Trophoblast cell (in vitro differentiated cells and primary cell): ENCODE measurements at regions not wholly inside any gene's neighbourhood (a gene's known extent, or its start where the extent isn't known, plus 50 kb on each side); places are given as distances from the start of the nearest gene placed in this dataset.

Experiments used
- DNase-seq, 2 donors: peaks; one replicate each; pipeline ENCODE4 v3.0.0-alpha.2; 2016
- H2AFZ ChIP-seq: 2 replicates; pipeline ENCODE4 v1.6.1; 2013; ENCODE audit warnings: low read length, moderate library complexity, mild to moderate bottlenecking; ENCODE audit not compliant: insufficient read depth, poor library complexity
- H2AK5ac ChIP-seq: 2 replicates; pipeline ENCODE4 v1.6.1; 2013; ENCODE audit warnings: mild to moderate bottlenecking, low read length
- H2BK120ac ChIP-seq: 2 replicates; pipeline ENCODE4 v1.6.1; 2013; ENCODE audit warnings: low read length, mild to moderate bottlenecking, moderate library complexity; ENCODE audit not compliant: insufficient read depth, poor library complexity
- H2BK12ac ChIP-seq: 2 replicates; pipeline ENCODE4 v1.6.1; 2013; ENCODE audit warnings: mild to moderate bottlenecking, low read length, moderate library complexity
- H2BK5ac ChIP-seq: 2 replicates; pipeline ENCODE4 v1.6.1; 2013; ENCODE audit warnings: low read length, low read depth, moderate library complexity, mild to moderate bottlenecking; ENCODE audit not compliant: poor library complexity
- H3K14ac ChIP-seq: 2 replicates; pipeline ENCODE4 v1.6.1; 2013; ENCODE audit warnings: mild to moderate bottlenecking, low read length
- H3K18ac ChIP-seq: 2 replicates; pipeline ENCODE4 v1.6.1; 2013; ENCODE audit warnings: mild to moderate bottlenecking, low read length
- H3K23ac ChIP-seq: 2 replicates; pipeline ENCODE4 v1.6.1; 2013; ENCODE audit warnings: low read length
- H3K27ac ChIP-seq: 2 replicates; pipeline ENCODE4 v1.5.1; 2013; ENCODE audit warnings: low read depth, mild to moderate bottlenecking, inconsistent platforms, low read length, moderate library complexity
- H3K27me3 ChIP-seq: 2 replicates; pipeline ENCODE4 v1.6.1; 2013; ENCODE audit warnings: inconsistent platforms, mild to moderate bottlenecking, low read length, moderate library complexity; ENCODE audit not compliant: insufficient read depth
- H3K36me3 ChIP-seq, 2 experiments: 1 replicate in 1 of 2; 2 replicates in 1 of 2; pipeline ENCODE4 v1.6.1; 2013; ENCODE audit warnings: low read length in 2 of 2, mild to moderate bottlenecking in 2 of 2, moderate library complexity in 1 of 2; ENCODE audit not compliant: insufficient read depth in 2 of 2, control insufficient read depth in 1 of 2
- H3K4ac ChIP-seq: 2 replicates; pipeline ENCODE4 v1.6.1; 2013; ENCODE audit warnings: low read depth, mild to moderate bottlenecking, low read length, moderate library complexity
- H3K4me1 ChIP-seq, 2 experiments: 1 replicate in 1 of 2; 2 replicates in 1 of 2; pipeline ENCODE4 v1.6.1; 2013; ENCODE audit warnings: low read length in 2 of 2, mild to moderate bottlenecking in 2 of 2, moderate library complexity in 1 of 2; ENCODE audit not compliant: insufficient read depth in 2 of 2, control insufficient read depth in 1 of 2
- H3K4me2 ChIP-seq: 2 replicates; pipeline ENCODE4 v1.6.1; 2013; ENCODE audit warnings: inconsistent platforms, mild to moderate bottlenecking, low read length, moderate library complexity
- H3K4me3 ChIP-seq: 2 replicates; pipeline ENCODE4 v1.5.1; 2013; ENCODE audit warnings: mild to moderate bottlenecking, low read depth, low read length, inconsistent platforms
- H3K79me1 ChIP-seq: one replicate; pipeline ENCODE4 v1.6.1; 2013; ENCODE audit warnings: low read length
- H3K79me2 ChIP-seq: 2 replicates; pipeline ENCODE4 v1.6.1; 2013; ENCODE audit warnings: low read length, mild to moderate bottlenecking; ENCODE audit not compliant: control insufficient read depth, insufficient read depth, poor library complexity
- H3K9ac ChIP-seq: 2 replicates; pipeline ENCODE4 v1.6.1; 2013; ENCODE audit warnings: mild to moderate bottlenecking, low read length
- H3K9me3 ChIP-seq: 2 replicates; pipeline ENCODE4 v1.6.1; 2013; ENCODE audit warnings: low read depth, mild to moderate bottlenecking, control low read depth, inconsistent platforms, low read length; ENCODE audit not compliant: insufficient read depth
- H4K12ac ChIP-seq: 2 replicates; pipeline ENCODE4 v1.6.1; 2013; ENCODE audit warnings: low read depth, mild to moderate bottlenecking, low read length, moderate library complexity
- H4K8ac ChIP-seq: 2 replicates; pipeline ENCODE4 v1.6.1; 2013; ENCODE audit warnings: low read depth, mild to moderate bottlenecking, low read length, moderate library complexity
- H4K91ac ChIP-seq: one replicate; pipeline ENCODE4 v1.6.1; 2013; ENCODE audit warnings: low read depth, mild to moderate bottlenecking, low read length, moderate library complexity
- WGBS: extraction: QIAGEN DNeasy Blood & Tissue Kit; methylation state at CpG from one replicate; pipeline ENCODE4 v1.1.7; 2013; ENCODE audit warnings: missing lambda C conversion rate; ENCODE audit not compliant: insufficient read length, insufficient coverage; ENCODE audit errors: extremely low coverage; 5-methylcytosine and 5-hydroxymethylcytosine counted together

GRCh38 chr1:19535214-19535613 lies 49.9 kb upstream of the CAPZB start:
- no peak overlapping the region for H3K4me3 ChIP-seq
- H2AFZ ChIP-seq: no peak overlapping the region
- H3K18ac ChIP-seq: no peak overlapping the region
- H3K9me3 ChIP-seq: peaks cover 4% of the 10 kb centered on the region
- H3K36me3 ChIP-seq: peaks cover 0 to 1% of the 10 kb centered on the region in 2 experiments
- no peak overlapping the region for H3K14ac ChIP-seq
- H4K91ac ChIP-seq: no peak overlapping the region
- no peak overlapping the region for H3K4ac ChIP-seq
- peaks cover 0 to 5% of the 10 kb centered on the region in 2 experiments for H3K4me1 ChIP-seq
- no peak for DNase-seq
- no peak overlapping the region for H2BK120ac ChIP-seq
- no peak overlapping the region for H4K12ac ChIP-seq
- no peak overlapping the region for H2AK5ac ChIP-seq
- no peak overlapping the region for H3K27ac ChIP-seq
- no CpG with 5 or more reads among the region's 3 CpGs for WGBS
- H2BK5ac ChIP-seq: no peak overlapping the region
- no peaks in the 10 kb centered on the region for H3K79me2 ChIP-seq
- H4K8ac ChIP-seq: no peak overlapping the region
- H2BK12ac ChIP-seq: no peak overlapping the region
- no peaks in the 10 kb centered on the region for H3K79me1 ChIP-seq
- no peak overlapping the region for H3K4me2 ChIP-seq
- H3K27me3 ChIP-seq: no peaks in the 10 kb centered on the region
- no peak overlapping the region for H3K9ac ChIP-seq
- no peak overlapping the region for H3K23ac ChIP-seq
